ENCODE measurements at regions not wholly inside any gene's neighbourhood (a gene's known extent, or its start where the extent isn't known, plus 50 kb on each side); places are given as distances from the start of the nearest gene placed in this dataset.

DNA sequence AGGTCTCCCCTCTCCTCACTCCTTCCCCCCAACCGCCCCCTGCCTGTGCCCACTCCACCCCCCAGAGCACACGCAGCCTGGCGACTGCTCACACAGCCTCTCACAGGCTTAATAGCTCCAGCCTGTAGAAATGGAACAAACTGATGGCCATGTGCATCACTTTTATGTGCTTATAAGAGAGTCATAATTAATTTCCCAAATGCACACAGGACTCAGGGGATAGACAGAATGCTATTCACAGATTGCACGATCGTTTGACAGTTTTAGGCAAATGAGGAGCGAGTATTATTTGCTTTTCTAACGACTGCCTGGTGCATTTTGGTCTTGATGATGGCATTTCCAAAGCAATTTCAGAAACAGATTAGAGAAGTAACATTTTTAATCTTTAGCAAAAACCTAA lies 97.7 kb upstream of the VSTM2B start:
- DNase-seq (ENCODE audit: low read depth) = no peak
- H3K4me3 ChIP-seq (ENCODE audit: low read depth, low read length) = no peak overlapping the region
- TF ChIP-seq, protein P1, sequence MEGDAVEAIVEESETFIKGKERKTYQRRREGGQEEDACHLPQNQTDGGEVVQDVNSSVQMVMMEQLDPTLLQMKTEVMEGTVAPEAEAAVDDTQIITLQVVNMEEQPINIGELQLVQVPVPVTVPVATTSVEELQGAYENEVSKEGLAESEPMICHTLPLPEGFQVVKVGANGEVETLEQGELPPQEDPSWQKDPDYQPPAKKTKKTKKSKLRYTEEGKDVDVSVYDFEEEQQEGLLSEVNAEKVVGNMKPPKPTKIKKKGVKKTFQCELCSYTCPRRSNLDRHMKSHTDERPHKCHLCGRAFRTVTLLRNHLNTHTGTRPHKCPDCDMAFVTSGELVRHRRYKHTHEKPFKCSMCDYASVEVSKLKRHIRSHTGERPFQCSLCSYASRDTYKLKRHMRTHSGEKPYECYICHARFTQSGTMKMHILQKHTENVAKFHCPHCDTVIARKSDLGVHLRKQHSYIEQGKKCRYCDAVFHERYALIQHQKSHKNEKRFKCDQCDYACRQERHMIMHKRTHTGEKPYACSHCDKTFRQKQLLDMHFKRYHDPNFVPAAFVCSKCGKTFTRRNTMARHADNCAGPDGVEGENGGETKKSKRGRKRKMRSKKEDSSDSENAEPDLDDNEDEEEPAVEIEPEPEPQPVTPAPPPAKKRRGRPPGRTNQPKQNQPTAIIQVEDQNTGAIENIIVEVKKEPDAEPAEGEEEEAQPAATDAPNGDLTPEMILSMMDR (IDR thresholded peaks at IDR 0.05; ENCODE audit: low read depth, low read length, missing control alignments) = no peak
- in situ Hi-C loops (cut with HindIII; ENCODE audit: low sequenced_read_pairs) = no loop called here

GRCh38 chr19:29429021-29429420 lies 96.8 kb upstream of the VSTM2B start:
- no peak overlapping the region for H3K4me3 ChIP-seq (ENCODE audit: low read depth, low read length)
- TF ChIP-seq, protein P1 (IDR thresholded peaks at IDR 0.05; ENCODE audit: low read depth, low read length, missing control alignments) = no peak
- no peak for DNase-seq (ENCODE audit: low read depth)
- in situ Hi-C loops (cut with HindIII; ENCODE audit: low sequenced_read_pairs) = no loop called here

DNA sequence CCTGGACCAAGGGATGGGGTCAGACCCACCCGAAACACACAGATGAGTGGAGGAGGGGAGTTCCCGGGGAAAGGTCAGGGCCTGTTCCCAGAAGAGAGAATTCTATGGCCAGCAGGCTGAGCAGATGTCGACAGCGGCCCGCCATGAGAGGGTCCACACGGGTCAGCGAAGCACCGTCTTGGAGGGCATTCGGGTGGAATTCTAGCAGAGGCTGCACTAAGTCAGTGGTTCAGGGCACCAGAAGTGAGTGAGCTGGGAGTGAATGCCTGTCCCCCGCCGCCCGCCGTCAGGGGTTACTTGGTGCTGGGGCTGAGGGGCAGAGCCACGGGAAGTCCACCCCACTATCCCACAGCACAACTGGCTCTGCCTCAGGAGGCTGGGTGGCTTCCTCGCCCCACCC lies 96.2 kb upstream of the VSTM2B start:
- TF ChIP-seq, protein P1 (IDR thresholded peaks at IDR 0.05; ENCODE audit: low read depth, low read length, missing control alignments) = no peak
- in situ Hi-C loops (cut with HindIII; ENCODE audit: low sequenced_read_pairs) = no loop called here
- no peak overlapping the region for H3K4me3 ChIP-seq (ENCODE audit: low read depth, low read length)

DNA sequence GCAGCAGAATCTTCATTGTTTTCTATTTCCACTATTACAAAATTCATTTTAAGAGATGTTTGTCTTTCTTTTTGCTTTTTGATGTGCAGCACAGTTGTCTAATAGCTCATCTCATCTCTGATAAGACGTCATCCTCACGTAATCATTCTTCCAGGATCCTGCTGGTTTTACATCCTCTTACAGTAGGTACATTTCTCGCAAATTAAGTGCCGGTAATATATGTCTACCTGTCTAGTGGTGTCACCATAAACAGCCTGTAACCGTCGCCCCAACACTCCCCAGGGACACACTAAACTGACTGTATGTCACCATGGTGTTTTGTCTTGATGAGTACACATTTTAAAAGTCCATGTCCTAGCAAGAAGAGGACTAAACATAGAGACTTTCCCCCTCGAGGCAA lies 94.5 kb upstream of the VSTM2B start:
- TF ChIP-seq, protein P1 (IDR thresholded peaks at IDR 0.05; ENCODE audit: low read depth, low read length, missing control alignments) = no peak
- in situ Hi-C loops (cut with HindIII; ENCODE audit: low sequenced_read_pairs) = no loop called here
- no peak for DNase-seq (ENCODE audit: low read depth)
- H3K4me3 ChIP-seq (ENCODE audit: low read depth, low read length) = no peak overlapping the region

More for the DNA sequence above, 96.2 kb upstream of the VSTM2B start:
- no peak for DNase-seq (ENCODE audit: low read depth)

DNA sequence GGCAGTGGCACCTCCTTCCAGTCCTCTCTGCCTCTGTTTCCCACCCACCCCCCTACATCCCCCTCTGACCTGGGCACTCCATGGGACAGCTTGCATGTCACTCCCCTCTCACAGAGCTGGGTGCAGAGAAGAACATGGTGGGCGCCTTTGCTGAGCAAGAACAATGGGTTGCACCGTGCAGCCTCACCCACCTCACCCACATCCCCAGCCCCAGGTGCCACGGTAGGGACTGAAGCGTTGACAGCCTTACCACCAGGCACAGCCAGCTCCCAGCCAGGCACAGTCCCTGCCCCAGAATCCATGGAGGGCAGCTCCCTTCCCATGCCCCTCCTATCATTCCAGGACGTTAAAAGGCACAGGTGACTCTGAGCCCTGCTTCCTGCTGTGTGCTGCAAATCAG lies 93.1 kb upstream of the VSTM2B start:
- H3K4me3 ChIP-seq (ENCODE audit: low read depth, low read length) = no peak overlapping the region
- DNase-seq (ENCODE audit: low read depth) = no peak
- TF ChIP-seq, protein P1 (IDR thresholded peaks at IDR 0.05; ENCODE audit: low read depth, low read length, missing control alignments) = no peak
- in situ Hi-C loops (cut with HindIII; ENCODE audit: low sequenced_read_pairs) = no loop called here

- no peak for DNase-seq (ENCODE audit: low read depth)
- in situ Hi-C loops (cut with HindIII; ENCODE audit: low sequenced_read_pairs) = no loop called here
- TF ChIP-seq, protein P1 (IDR thresholded peaks at IDR 0.05; ENCODE audit: low read depth, low read length, missing control alignments) = no peak
- H3K4me3 ChIP-seq (ENCODE audit: low read depth, low read length) = no peak overlapping the region
These were observed 89.1 kb upstream of the VSTM2B start for GRCh38 chr19:29436591-29437103.

DNA sequence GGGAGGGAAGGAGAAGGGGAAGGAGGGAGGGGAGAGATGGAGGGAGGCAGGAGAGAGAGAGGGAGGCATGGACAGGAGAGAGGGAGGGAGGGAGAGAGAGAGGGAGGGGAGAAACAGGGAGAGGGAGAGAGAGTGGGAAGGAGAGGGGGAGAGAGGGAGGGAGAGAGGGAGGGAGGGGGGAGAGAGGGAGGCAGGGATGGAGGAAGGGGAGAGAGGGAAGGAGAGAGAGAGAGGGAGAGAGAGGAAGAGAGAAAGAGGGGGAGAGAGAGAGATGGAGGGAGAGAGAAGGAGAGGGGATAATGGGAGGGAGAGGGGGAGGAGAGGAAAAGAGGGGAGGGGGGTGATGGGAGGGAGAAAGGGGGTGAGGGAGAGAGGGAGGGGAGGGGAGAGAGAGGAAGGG lies 86.8 kb upstream of the VSTM2B start:
- in situ Hi-C loops (cut with HindIII; ENCODE audit: low sequenced_read_pairs) = no loop called here
- TF ChIP-seq, protein P1 (IDR thresholded peaks at IDR 0.05; ENCODE audit: low read depth, low read length, missing control alignments) = no peak
- no peak overlapping the region for H3K4me3 ChIP-seq (ENCODE audit: low read depth, low read length)
- DNase-seq (ENCODE audit: low read depth) = no peak

Data from astrocyte of the cerebellum (primary cell).